Neural cell (in vitro differentiated cells): ENCODE measurements at regions not wholly inside any gene's neighbourhood (a gene's known extent, or its start where the extent isn't known, plus 50 kb on each side); places are given as distances from the start of the nearest gene placed in this dataset.

Experiments
- H2AFZ ChIP-seq: fragments of 200-600, 300-800 bp; sonication (generic), shearing (Covaris generic); 2 replicates; pipeline ENCODE4 v1.6.0; 2014; ENCODE audit warnings: low read depth, mild to moderate bottlenecking, antibody characterized with exemption, low read length, moderate library complexity
- H3F3A ChIP-seq: fragments of 200-600 bp; shearing (Covaris generic); 2 replicates; pipeline ENCODE4 v1.6.1; 2016; ENCODE audit warnings: mild to moderate bottlenecking, moderate library complexity, mixed read lengths, antibody characterized with exemption, low read length; ENCODE audit not compliant: insufficient read depth, poor library complexity, severe bottlenecking
- H3K27ac ChIP-seq: fragments of 200-600, 300-800 bp; sonication (generic), shearing (Covaris generic); 2 replicates; pipeline ENCODE4 v1.5.1; 2014; ENCODE audit warnings: mild to moderate bottlenecking, low read length, moderate library complexity
- H3K27me3 ChIP-seq: fragments of 300-800, 200-600 bp; sonication (generic), shearing (Covaris generic); 2 replicates; pipeline ENCODE4 v1.6.0; 2014; ENCODE audit warnings: mild to moderate bottlenecking, low read depth, low read length, moderate library complexity; ENCODE audit not compliant: insufficient read depth
- H3K36me3 ChIP-seq: fragments of 300-800, 200-600 bp; sonication (generic), shearing (Covaris generic); 2 replicates; pipeline ENCODE4 v1.5.1; 2014; ENCODE audit warnings: mild to moderate bottlenecking, antibody characterized with exemption, low read length, moderate library complexity; ENCODE audit not compliant: insufficient read depth
- H3K4me2 ChIP-seq: fragments of 300-800, 200-600 bp; sonication (generic), shearing (Covaris generic); 2 replicates; pipeline ENCODE4 v1.6.0; 2014; ENCODE audit warnings: mild to moderate bottlenecking, low read length
- H3K4me3 ChIP-seq: fragments of 300-800, 200-600 bp; sonication (generic), shearing (Covaris generic); 2 replicates; pipeline ENCODE4 v1.5.1; 2014; ENCODE audit warnings: mild to moderate bottlenecking, low read length, moderate library complexity
- H3K79me2 ChIP-seq: fragments of 200-600 bp; shearing (Covaris generic); replicated peaks from 2 replicates; pipeline ENCODE4 v1.6.0; 2014; ENCODE audit warnings: mild to moderate bottlenecking, low read length, moderate library complexity; ENCODE audit not compliant: insufficient read depth
- H3K9ac ChIP-seq: fragments of 300-800, 200-600 bp; sonication (generic), shearing (Covaris generic); 2 replicates; pipeline ENCODE4 v1.6.1; 2016; ENCODE audit warnings: mild to moderate bottlenecking, low read length, mixed read lengths
- H3K9me2 ChIP-seq: fragments of 200-600 bp; shearing (Covaris generic); 2 replicates; pipeline ENCODE4 v1.6.1; 2016; ENCODE audit warnings: mild to moderate bottlenecking, low read length, mixed read lengths; ENCODE audit not compliant: insufficient read depth
- H3K9me3 ChIP-seq: fragments of 200-600, 300-800 bp; sonication (generic), shearing (Covaris generic); 2 replicates; pipeline ENCODE4 v1.6.1; 2016; ENCODE audit warnings: mild to moderate bottlenecking, mixed run types, low read length, moderate library complexity, mixed read lengths
- H4K20me1 ChIP-seq: fragments of 200-600 bp; shearing (Covaris generic); 2 replicates; pipeline ENCODE4 v1.6.1; 2016; ENCODE audit warnings: mild to moderate bottlenecking, mixed run types; ENCODE audit not compliant: insufficient read depth
- EP300 ChIP-seq: fragments of 450-650 bp; conservative IDR thresholded peaks from 2 replicates; pipeline ENCODE4 v1.6.1; 2014; ENCODE audit warnings: antibody characterized with exemption, mild to moderate bottlenecking, moderate library complexity; ENCODE audit not compliant: poor library complexity, severe bottlenecking
- EZH2 ChIP-seq: fragments of 200-600, 300-800 bp; shearing (Covaris generic), sonication (generic); IDR thresholded peaks from 2 replicates; pipeline ENCODE4 v1.6.1; 2014; ENCODE audit warnings: antibody characterized with exemption, low read length, borderline replicate concordance, mild to moderate bottlenecking; ENCODE audit not compliant: insufficient read depth, poor library complexity, severe bottlenecking
- MXI1 ChIP-seq: fragments of 450-650 bp; conservative IDR thresholded peaks from 2 replicates; pipeline ENCODE4 v1.6.1; 2014; ENCODE audit warnings: antibody characterized with exemption, mild to moderate bottlenecking; ENCODE audit not compliant: poor library complexity, severe bottlenecking
- POLR2AphosphoS5 ChIP-seq: IDR thresholded peaks from 2 replicates; pipeline ENCODE4 v1.6.1; 2012
- RAD21 ChIP-seq: fragments of 450-650 bp; conservative IDR thresholded peaks from 2 replicates; pipeline ENCODE4 v1.6.1; 2014; ENCODE audit warnings: antibody characterized with exemption, mild to moderate bottlenecking, moderate library complexity
- SMC3 ChIP-seq: fragments of 450-650 bp; conservative IDR thresholded peaks from 2 replicates; pipeline ENCODE4 v1.6.1; 2014; ENCODE audit warnings: antibody characterized with exemption, mild to moderate bottlenecking, moderate library complexity; ENCODE audit not compliant: poor library complexity
- TF ChIP-seq, protein P1 (sequence below): fragments of 450-650 bp; IDR thresholded peaks from 2 replicates; pipeline ENCODE4 v1.5.1; 2014; ENCODE audit warnings: antibody characterized with exemption, mild to moderate bottlenecking, moderate library complexity; ENCODE audit not compliant: poor library complexity, severe bottlenecking
- TF ChIP-seq, protein P2 (sequence below): IDR thresholded peaks from 2 replicates; pipeline ENCODE4 v1.6.1; 2012; ENCODE audit warnings: borderline replicate concordance

- TF ChIP-seq EP300 (no peak), SMC3 (no peak), MXI1 (no peak), RAD21 (no peak), POLR2AphosphoS5 (no peak), EZH2 (no peak)
- TF ChIP-seq, protein P1, sequence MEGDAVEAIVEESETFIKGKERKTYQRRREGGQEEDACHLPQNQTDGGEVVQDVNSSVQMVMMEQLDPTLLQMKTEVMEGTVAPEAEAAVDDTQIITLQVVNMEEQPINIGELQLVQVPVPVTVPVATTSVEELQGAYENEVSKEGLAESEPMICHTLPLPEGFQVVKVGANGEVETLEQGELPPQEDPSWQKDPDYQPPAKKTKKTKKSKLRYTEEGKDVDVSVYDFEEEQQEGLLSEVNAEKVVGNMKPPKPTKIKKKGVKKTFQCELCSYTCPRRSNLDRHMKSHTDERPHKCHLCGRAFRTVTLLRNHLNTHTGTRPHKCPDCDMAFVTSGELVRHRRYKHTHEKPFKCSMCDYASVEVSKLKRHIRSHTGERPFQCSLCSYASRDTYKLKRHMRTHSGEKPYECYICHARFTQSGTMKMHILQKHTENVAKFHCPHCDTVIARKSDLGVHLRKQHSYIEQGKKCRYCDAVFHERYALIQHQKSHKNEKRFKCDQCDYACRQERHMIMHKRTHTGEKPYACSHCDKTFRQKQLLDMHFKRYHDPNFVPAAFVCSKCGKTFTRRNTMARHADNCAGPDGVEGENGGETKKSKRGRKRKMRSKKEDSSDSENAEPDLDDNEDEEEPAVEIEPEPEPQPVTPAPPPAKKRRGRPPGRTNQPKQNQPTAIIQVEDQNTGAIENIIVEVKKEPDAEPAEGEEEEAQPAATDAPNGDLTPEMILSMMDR, result no peak
- TF ChIP-seq, protein P2, sequence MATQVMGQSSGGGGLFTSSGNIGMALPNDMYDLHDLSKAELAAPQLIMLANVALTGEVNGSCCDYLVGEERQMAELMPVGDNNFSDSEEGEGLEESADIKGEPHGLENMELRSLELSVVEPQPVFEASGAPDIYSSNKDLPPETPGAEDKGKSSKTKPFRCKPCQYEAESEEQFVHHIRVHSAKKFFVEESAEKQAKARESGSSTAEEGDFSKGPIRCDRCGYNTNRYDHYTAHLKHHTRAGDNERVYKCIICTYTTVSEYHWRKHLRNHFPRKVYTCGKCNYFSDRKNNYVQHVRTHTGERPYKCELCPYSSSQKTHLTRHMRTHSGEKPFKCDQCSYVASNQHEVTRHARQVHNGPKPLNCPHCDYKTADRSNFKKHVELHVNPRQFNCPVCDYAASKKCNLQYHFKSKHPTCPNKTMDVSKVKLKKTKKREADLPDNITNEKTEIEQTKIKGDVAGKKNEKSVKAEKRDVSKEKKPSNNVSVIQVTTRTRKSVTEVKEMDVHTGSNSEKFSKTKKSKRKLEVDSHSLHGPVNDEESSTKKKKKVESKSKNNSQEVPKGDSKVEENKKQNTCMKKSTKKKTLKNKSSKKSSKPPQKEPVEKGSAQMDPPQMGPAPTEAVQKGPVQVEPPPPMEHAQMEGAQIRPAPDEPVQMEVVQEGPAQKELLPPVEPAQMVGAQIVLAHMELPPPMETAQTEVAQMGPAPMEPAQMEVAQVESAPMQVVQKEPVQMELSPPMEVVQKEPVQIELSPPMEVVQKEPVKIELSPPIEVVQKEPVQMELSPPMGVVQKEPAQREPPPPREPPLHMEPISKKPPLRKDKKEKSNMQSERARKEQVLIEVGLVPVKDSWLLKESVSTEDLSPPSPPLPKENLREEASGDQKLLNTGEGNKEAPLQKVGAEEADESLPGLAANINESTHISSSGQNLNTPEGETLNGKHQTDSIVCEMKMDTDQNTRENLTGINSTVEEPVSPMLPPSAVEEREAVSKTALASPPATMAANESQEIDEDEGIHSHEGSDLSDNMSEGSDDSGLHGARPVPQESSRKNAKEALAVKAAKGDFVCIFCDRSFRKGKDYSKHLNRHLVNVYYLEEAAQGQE, result no peak
- no peaks in the 10 kb centered on the region for H3K27me3 ChIP-seq
- H4K20me1 ChIP-seq, result no peaks in the 10 kb centered on the region
- H3K27ac ChIP-seq, result no peak overlapping the region
- H3K9ac ChIP-seq, result no peak overlapping the region
- no peaks in the 10 kb centered on the region for H3K36me3 ChIP-seq
- no peaks in the 10 kb centered on the region for H3K9me2 ChIP-seq
- no peaks in the 10 kb centered on the region for H3F3A ChIP-seq
- H3K4me3 ChIP-seq, result no peak overlapping the region
- H3K9me3 ChIP-seq, result no peaks in the 10 kb centered on the region
- H2AFZ ChIP-seq, result no peak overlapping the region
- no peaks in the 10 kb centered on the region for H3K79me2 ChIP-seq
- H3K4me2 ChIP-seq, result no peak overlapping the region
Observed at GRCh38 chr5:155430192-155430591, 416.6 kb downstream of the KIF4B start.

- H3K4me3 ChIP-seq, result no peak overlapping the region
- no peaks in the 10 kb centered on the region for H4K20me1 ChIP-seq
- no peaks in the 10 kb centered on the region for H3F3A ChIP-seq
- TF ChIP-seq, protein P1, result no peak
- TF ChIP-seq POLR2AphosphoS5, result no peak
- TF ChIP-seq, protein P2, result no peak
- no peaks in the 10 kb centered on the region for H3K36me3 ChIP-seq
- H3K9me2 ChIP-seq, result no peaks in the 10 kb centered on the region
- no peaks in the 10 kb centered on the region for H3K27me3 ChIP-seq
- H3K27ac ChIP-seq, result no peak overlapping the region
- no peak overlapping the region for H2AFZ ChIP-seq
- H3K9me3 ChIP-seq, result no peaks in the 10 kb centered on the region
- H3K4me2 ChIP-seq, result no peak overlapping the region
- H3K9ac ChIP-seq, result no peak overlapping the region
- H3K79me2 ChIP-seq, result no peaks in the 10 kb centered on the region
Observed at GRCh38 chr5:155434267-155434666, 420.7 kb downstream of the KIF4B start.
